CD14-positive monocyte (primary cell): ENCODE measurements at regions not wholly inside any gene's neighbourhood (a gene's known extent, or its start where the extent isn't known, plus 50 kb on each side); places are given as distances from the start of the nearest gene placed in this dataset.
A peak's percentile ranks its signal among the peaks of the same experiment; 100 is the strongest.

ENCODE experiments used
- DNase-seq, 3 donors: peaks; one replicate each; pipeline ENCODE4 v3.0.0-alpha.2; 2011 to 2022
- H2AFZ ChIP-seq: 2 replicates; pipeline ENCODE4 v1.6.0; 2012; ENCODE audit warnings: mild to moderate bottlenecking, low read depth, low read length, inconsistent platforms; ENCODE audit not compliant: insufficient read depth, poor library complexity, severe bottlenecking
- H3K27ac ChIP-seq, 2 donors: 1 replicate in 1 of 2; 2 replicates in 1 of 2; pipeline ENCODE4 v1.5.1; 2012 to 2013; ENCODE audit warnings: low read length in 2 of 2, control low read depth in 1 of 2, inconsistent platforms in 1 of 2, low read depth in 1 of 2, mild to moderate bottlenecking in 1 of 2
- H3K27me3 ChIP-seq, 2 donors: one replicate each; pipeline versions ENCODE4 v1.6.0 to v1.6.1; 2011 to 2013; ENCODE audit warnings: low read length in 2 of 2; ENCODE audit not compliant: control insufficient read depth in 2 of 2, insufficient read depth in 2 of 2
- H3K36me3 ChIP-seq, 2 donors: replicated peaks in 1 of 2; 1 replicate in 1 of 2; 2 replicates in 1 of 2; pipeline versions ENCODE4 v1.5.1 to v1.6.1; 2012 to 2013; ENCODE audit warnings: low read length in 2 of 2, control low read depth in 1 of 2, inconsistent platforms in 1 of 2, mild to moderate bottlenecking in 1 of 2; ENCODE audit not compliant: insufficient read depth in 2 of 2, control insufficient read depth in 1 of 2
- H3K4me1 ChIP-seq, 2 donors: 1 replicate in 1 of 2; 2 replicates in 1 of 2; pipeline versions ENCODE4 v1.5.1 to v1.6.1; 2012 to 2013; ENCODE audit warnings: low read length in 2 of 2, control low read depth in 1 of 2, inconsistent platforms in 1 of 2, mild to moderate bottlenecking in 1 of 2, moderate library complexity in 1 of 2; ENCODE audit not compliant: insufficient read depth in 2 of 2, control insufficient read depth in 1 of 2
- H3K4me2 ChIP-seq: replicated peaks from 2 replicates; pipeline ENCODE3; 2012; ENCODE audit warnings: low read length, moderate library complexity, mild to moderate bottlenecking; ENCODE audit not compliant: poor library complexity, severe bottlenecking; ENCODE audit errors: extremely low read depth
- H3K4me3 ChIP-seq, 3 experiments: fragments of 200-600 bp in 1 of 3; sonication (generic) in 1 of 3; replicated peaks in 1 of 3; 1 replicate in 2 of 3; 2 replicates in 1 of 3; pipeline ENCODE4 v1.5.1; 2011 to 2013; ENCODE audit warnings: low read length in 3 of 3, mild to moderate bottlenecking in 3 of 3, control low read depth in 2 of 3, low read depth in 2 of 3, inconsistent platforms in 1 of 3, moderate library complexity in 1 of 3
- H3K79me2 ChIP-seq: 2 replicates; pipeline ENCODE4 v1.6.0; 2012; ENCODE audit warnings: mild to moderate bottlenecking, control low read depth, inconsistent platforms, low read length, moderate library complexity; ENCODE audit not compliant: insufficient read depth
- H3K9ac ChIP-seq: 2 replicates; pipeline ENCODE4 v1.6.0; 2017; ENCODE audit warnings: low read length, mild to moderate bottlenecking; ENCODE audit not compliant: insufficient read depth, poor library complexity, severe bottlenecking
- H3K9me3 ChIP-seq, 2 donors: replicated peaks in 1 of 2; 1 replicate in 1 of 2; 2 replicates in 1 of 2; pipeline versions ENCODE4 v1.5.1 to v1.6.1; 2012 to 2013; ENCODE audit warnings: low read length in 2 of 2, control low read depth in 1 of 2; ENCODE audit not compliant: control insufficient read depth in 1 of 2, insufficient read depth in 1 of 2
- H4K20me1 ChIP-seq: 2 replicates; pipeline ENCODE4 v1.6.0; 2012; ENCODE audit warnings: mild to moderate bottlenecking, low read length, control low read depth, moderate library complexity; ENCODE audit not compliant: insufficient read depth
- H3K27ac Mint-ChIP-seq, 7 donors: one replicate each; pipeline ENCODE4 v1.8.0; 2020; ENCODE audit warnings: mild to moderate bottlenecking in 7 of 7, mixed read lengths in 7 of 7, moderate library complexity in 6 of 7, inconsistent platforms in 2 of 7
- H3K27me3 Mint-ChIP-seq, 3 donors: one replicate each; pipeline ENCODE4 v1.8.0; 2021 to 2022; ENCODE audit warnings: low read depth in 3 of 3, mild to moderate bottlenecking in 3 of 3, mixed read lengths in 3 of 3, moderate library complexity in 3 of 3, inconsistent platforms in 1 of 3
- H3K36me3 Mint-ChIP-seq, 2 donors: one replicate each; pipeline ENCODE4 v1.8.0; 2020; ENCODE audit warnings: mixed read lengths in 2 of 2, inconsistent platforms in 1 of 2, mild to moderate bottlenecking in 1 of 2
- H3K4me1 Mint-ChIP-seq: one replicate; pipeline ENCODE4 v1.8.0; 2020; ENCODE audit warnings: mild to moderate bottlenecking, mixed read lengths
- H3K4me3 Mint-ChIP-seq, 2 donors: one replicate each; pipeline ENCODE4 v1.8.0; 2020; ENCODE audit warnings: mild to moderate bottlenecking in 2 of 2, mixed read lengths in 2 of 2, moderate library complexity in 1 of 2
- H3K9me3 Mint-ChIP-seq, 7 donors: one replicate each; pipeline ENCODE4 v1.8.0; 2020 to 2022; ENCODE audit warnings: mixed read lengths in 7 of 7, mild to moderate bottlenecking in 6 of 7, moderate library complexity in 6 of 7, inconsistent platforms in 2 of 7
- WGBS: methylation state at CpG from one replicate; pipeline ENCODE4 v1.1.5; 2013; ENCODE audit warnings: missing lambda C conversion rate; ENCODE audit not compliant: insufficient coverage; 5-methylcytosine and 5-hydroxymethylcytosine counted together
- intact Hi-C, 2 donors: fragments of 100-400 bp; cut with micrococcal nuclease; formaldehyde crosslinking; loops; one replicate each; pipeline versions ENCODE4 v1.15.0 to v1.15.1; 2023
- TF ChIP-seq, protein P1 (sequence below): fragments of 200-600 bp; IDR thresholded peaks from one replicate; pipeline ENCODE4 v1.8.0; 2022; ENCODE audit warnings: antibody characterized with exemption, mild to moderate bottlenecking

DNA sequence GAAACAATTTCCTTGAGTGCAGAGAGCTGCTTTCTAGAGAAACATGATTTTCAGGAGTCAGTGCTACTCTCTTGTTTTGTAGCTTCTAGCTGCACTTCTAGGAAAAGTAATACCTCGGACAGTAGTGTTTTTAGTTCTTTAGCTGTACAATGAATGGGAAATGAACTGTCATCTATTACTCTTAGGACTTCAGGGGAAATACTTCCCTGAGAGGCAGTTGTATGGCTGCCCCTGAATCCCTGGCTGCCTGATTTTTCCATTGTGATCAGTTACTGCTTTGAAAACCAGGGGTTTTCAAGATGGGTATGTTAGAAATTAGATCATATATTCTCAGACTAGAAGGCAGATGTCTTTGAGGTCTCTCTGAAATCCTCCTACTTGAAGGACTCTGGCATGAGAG lies 200.3 kb upstream of the SEMA6D start:
- WGBS: no CpG with 5 or more reads among the region's 1 CpG
- Mint-ChIP-seq H3K4me1 (peaks cover 8% of the 10 kb centered on the region), H3K4me3 (peak overlapping the region in 1 of 2 donors; percentile 71), H3K27me3 (peaks cover 28 to 63% (median 49%) of the 10 kb centered on the region in 3 donors), H3K27ac (no peak overlapping the region), H3K9me3 (peaks cover 0 to 7% (median 3%) of the 10 kb centered on the region in 7 donors), H3K36me3 (peaks cover 0 to 1% of the 10 kb centered on the region in 2 donors)
- Histone ChIP-seq H3K79me2 (no peaks in the 10 kb centered on the region), H3K4me3 (no peak overlapping the region), H3K9ac (no peak overlapping the region), H3K4me2 (no peak overlapping the region), H4K20me1 (no peaks in the 10 kb centered on the region), H3K27me3 (peaks cover 98 to 99% of the 10 kb centered on the region in 2 donors), H3K9me3 (peaks cover 0 to 18% of the 10 kb centered on the region in 2 donors), H2AFZ (no peak overlapping the region), H3K36me3 (no peaks in the 10 kb centered on the region), H3K27ac (no peak overlapping the region), H3K4me1 (peaks cover 6 to 10% of the 10 kb centered on the region in 2 donors)
- no peak for DNase-seq
- intact Hi-C loops: no loop called here
- TF ChIP-seq, protein P1, sequence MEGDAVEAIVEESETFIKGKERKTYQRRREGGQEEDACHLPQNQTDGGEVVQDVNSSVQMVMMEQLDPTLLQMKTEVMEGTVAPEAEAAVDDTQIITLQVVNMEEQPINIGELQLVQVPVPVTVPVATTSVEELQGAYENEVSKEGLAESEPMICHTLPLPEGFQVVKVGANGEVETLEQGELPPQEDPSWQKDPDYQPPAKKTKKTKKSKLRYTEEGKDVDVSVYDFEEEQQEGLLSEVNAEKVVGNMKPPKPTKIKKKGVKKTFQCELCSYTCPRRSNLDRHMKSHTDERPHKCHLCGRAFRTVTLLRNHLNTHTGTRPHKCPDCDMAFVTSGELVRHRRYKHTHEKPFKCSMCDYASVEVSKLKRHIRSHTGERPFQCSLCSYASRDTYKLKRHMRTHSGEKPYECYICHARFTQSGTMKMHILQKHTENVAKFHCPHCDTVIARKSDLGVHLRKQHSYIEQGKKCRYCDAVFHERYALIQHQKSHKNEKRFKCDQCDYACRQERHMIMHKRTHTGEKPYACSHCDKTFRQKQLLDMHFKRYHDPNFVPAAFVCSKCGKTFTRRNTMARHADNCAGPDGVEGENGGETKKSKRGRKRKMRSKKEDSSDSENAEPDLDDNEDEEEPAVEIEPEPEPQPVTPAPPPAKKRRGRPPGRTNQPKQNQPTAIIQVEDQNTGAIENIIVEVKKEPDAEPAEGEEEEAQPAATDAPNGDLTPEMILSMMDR: no peak

DNA sequence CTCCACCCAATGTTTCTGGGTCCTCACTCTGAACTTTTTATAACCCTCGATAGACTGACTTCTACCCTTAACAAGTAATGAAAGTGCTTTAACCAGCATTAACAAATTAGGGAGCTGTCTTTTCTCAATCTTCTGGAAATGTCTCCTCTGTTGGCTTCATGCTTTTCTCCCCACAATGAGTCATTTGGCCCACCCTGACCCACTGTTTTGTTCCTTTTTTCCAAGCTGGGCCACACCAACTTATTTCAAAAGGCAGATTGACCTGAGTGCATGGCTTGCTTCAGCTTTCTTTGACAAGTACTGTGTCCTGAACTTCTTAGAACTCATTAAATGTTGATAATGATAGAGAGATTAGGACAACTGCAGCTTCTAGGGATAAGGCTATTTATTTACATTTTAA lies 199.6 kb upstream of the SEMA6D start:
- Histone ChIP-seq H2AFZ (no peak overlapping the region), H3K27ac (no peak overlapping the region), H3K36me3 (no peaks in the 10 kb centered on the region), H3K27me3 (peaks cover 98 to 99% of the 10 kb centered on the region in 2 donors), H3K4me1 (peaks cover 9 to 13% of the 10 kb centered on the region in 2 donors), H3K79me2 (no peaks in the 10 kb centered on the region), H3K9ac (no peak overlapping the region), H3K4me2 (no peak overlapping the region), H4K20me1 (peaks cover 2% of the 10 kb centered on the region), H3K4me3 (no peak overlapping the region), H3K9me3 (peaks cover 0 to 18% of the 10 kb centered on the region in 2 donors)
- Mint-ChIP-seq H3K36me3 (peaks cover 0 to 2% of the 10 kb centered on the region in 2 donors), H3K27me3 (peaks cover 34 to 70% (median 57%) of the 10 kb centered on the region in 3 donors), H3K27ac (no peak overlapping the region), H3K4me1 (peaks cover 13% of the 10 kb centered on the region), H3K4me3 (peak overlapping the region in 1 of 2 donors; percentile 71), H3K9me3 (peaks cover 0 to 7% (median 4%) of the 10 kb centered on the region in 7 donors)
- WGBS: no CpG with 5 or more reads among the region's 1 CpG
- DNase-seq: peak in 2 of 3 donors; percentile 15 to 29
- TF ChIP-seq, protein P1: no peak
- intact Hi-C loops: no loop called here
